ENCODE measurements at regions not wholly inside any gene's neighbourhood (a gene's known extent, or its start where the extent isn't known, plus 50 kb on each side); places are given as distances from the start of the nearest gene placed in this dataset.

GRCh38 chr6:133585978-133586377 lies 302.9 kb upstream of the TCF21 start:
- no peak for TF ChIP-seq ZBTB33 (IDR thresholded peaks at IDR 0.05)
- TF ChIP-seq ESRRA (IDR thresholded peaks at IDR 0.05; ENCODE audit: low read length) = no peak
- TF ChIP-seq MEF2B (IDR thresholded peaks at IDR 0.05; ENCODE audit: partially characterized antibody, poor library complexity, severe bottlenecking) = no peak
- no peak for TF ChIP-seq ZBED1 (IDR thresholded peaks at IDR 0.05; ENCODE audit: borderline replicate concordance)
- TF ChIP-seq EZH2 (IDR thresholded peaks at IDR 0.05; ENCODE audit: borderline replicate concordance, control insufficient read depth, low read depth, low read length) = no peak
- no peak for TF ChIP-seq ZZZ3 (IDR thresholded peaks at IDR 0.05; ENCODE audit: control insufficient read depth, insufficient read length, low read depth)
- TF ChIP-seq MEF2A (IDR thresholded peaks at IDR 0.05; ENCODE audit: insufficient read depth, low read depth, low read length) = no peak
- no peak for TF ChIP-seq POLR2AphosphoS5 (IDR thresholded peaks at IDR 0.05; ENCODE audit: low read length)
- TF ChIP-seq CTCF (IDR thresholded peaks at IDR 0.05 in 2 of 3, conservative IDR thresholded peaks at IDR 0.05 in 1 of 3; ENCODE audit: control insufficient read depth in 2 of 3, extremely low read depth in 1 of 3, insufficient read depth in 1 of 3, low read depth in 3 of 3, low read length in 3 of 3) = no peak
- TF ChIP-seq YY1 (IDR thresholded peaks at IDR 0.05; ENCODE audit: low read depth, low read length) = no peak
- no peak for TF ChIP-seq STAT1 (conservative IDR thresholded peaks at IDR 0.05)
- TF ChIP-seq ZNF592 (IDR thresholded peaks at IDR 0.05) = no peak
- TF ChIP-seq ZNF274 (IDR thresholded peaks at IDR 0.05; ENCODE audit: insufficient read depth, insufficient read length) = no peak
